ENCODE measurements at regions not wholly inside any gene's neighbourhood (a gene's known extent, or its start where the extent isn't known, plus 50 kb on each side); places are given as distances from the start of the nearest gene placed in this dataset.
A peak's percentile ranks its signal among the peaks of the same experiment; 100 is the strongest.

DNA sequence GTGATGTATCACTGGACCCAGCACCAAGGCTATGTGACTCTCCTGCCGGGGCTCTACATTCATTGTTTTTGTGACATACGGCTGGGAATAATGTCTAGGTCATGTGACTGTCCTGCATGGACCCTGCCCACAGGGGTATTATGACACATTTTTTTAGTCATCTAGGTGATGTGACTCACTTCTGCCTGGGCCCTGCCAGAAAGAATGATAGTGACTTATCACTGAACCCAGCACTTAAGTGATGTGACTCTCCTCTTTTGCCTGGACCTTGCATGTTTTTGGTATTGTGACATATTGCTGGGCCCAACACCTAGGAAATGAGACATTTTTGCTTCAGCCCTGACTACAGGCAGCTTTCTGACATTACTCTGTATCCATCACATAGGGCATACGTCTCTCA, 51.1 kb upstream of the ZNF107 start:
- no peak overlapping the region for H3K4me3 ChIP-seq (ENCODE audit: low read length)
- TF ChIP-seq, protein P1, sequence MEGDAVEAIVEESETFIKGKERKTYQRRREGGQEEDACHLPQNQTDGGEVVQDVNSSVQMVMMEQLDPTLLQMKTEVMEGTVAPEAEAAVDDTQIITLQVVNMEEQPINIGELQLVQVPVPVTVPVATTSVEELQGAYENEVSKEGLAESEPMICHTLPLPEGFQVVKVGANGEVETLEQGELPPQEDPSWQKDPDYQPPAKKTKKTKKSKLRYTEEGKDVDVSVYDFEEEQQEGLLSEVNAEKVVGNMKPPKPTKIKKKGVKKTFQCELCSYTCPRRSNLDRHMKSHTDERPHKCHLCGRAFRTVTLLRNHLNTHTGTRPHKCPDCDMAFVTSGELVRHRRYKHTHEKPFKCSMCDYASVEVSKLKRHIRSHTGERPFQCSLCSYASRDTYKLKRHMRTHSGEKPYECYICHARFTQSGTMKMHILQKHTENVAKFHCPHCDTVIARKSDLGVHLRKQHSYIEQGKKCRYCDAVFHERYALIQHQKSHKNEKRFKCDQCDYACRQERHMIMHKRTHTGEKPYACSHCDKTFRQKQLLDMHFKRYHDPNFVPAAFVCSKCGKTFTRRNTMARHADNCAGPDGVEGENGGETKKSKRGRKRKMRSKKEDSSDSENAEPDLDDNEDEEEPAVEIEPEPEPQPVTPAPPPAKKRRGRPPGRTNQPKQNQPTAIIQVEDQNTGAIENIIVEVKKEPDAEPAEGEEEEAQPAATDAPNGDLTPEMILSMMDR (IDR thresholded peaks at IDR 0.05; ENCODE audit: insufficient read depth, low read depth, low read length, missing control alignments), result no peak
- DNase-seq (ENCODE audit: low read depth), result no peak

DNA sequence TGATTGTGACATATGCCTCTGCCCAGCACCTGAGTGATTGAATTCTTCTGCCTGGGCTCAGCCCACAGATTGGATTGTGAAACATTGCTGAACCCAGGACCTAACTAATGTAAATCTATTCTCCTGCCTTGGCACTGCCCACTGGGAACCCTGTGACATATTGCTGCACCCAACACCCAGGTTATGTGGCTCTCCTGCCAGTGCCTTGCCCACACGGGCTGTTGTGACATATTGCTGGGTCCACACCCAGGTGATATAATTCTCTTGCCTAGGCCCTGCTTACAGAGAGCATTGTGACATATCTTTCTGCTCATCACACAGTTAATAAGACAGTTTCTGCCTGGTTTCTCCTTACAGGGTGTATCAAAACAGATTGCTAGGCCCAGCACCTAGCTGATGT, 50.8 kb upstream of the ZNF680 start:
- DNase-seq (ENCODE audit: low read depth), result peak; percentile 40
- TF ChIP-seq, protein P1 (IDR thresholded peaks at IDR 0.05; ENCODE audit: insufficient read depth, low read depth, low read length, missing control alignments), result no peak
- no peak overlapping the region for H3K4me3 ChIP-seq (ENCODE audit: low read length)
